ENCODE measurements at regions not wholly inside any gene's neighbourhood (a gene's known extent, or its start where the extent isn't known, plus 50 kb on each side); places are given as distances from the start of the nearest gene placed in this dataset.

DNA sequence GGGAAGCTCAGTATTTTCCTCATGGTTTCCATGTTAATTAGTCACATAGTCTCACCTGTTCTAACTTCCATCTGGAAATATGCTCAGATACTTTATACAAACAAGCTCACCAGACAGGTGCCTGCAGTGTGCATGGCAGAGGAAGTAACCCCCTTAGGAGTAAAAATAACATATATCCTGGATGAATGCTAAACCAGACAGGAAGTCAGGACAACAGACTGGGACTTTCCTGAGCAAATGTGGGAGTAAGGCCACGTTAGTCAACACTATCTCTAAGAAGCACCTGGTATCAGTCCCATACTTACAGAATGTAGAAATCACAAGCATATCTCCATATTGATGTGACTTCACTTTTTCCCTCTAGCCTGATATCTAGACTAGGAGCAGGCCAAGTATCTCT is 128.4 kb downstream of the SEC61B start:
- no peaks in the 10 kb centered on the region for H3K27me3 ChIP-seq (replicated peaks in 1 of 4; ENCODE audit: control insufficient read depth in 3 of 4, extremely low read depth in 1 of 4, insufficient read depth in 3 of 4, low read length in 3 of 4)
- CTCF ChIA-PET (ENCODE audit: partially characterized antibody), result interaction anchor here (0.8 to 1.9 kb wide), 5 partner anchors 17 to 165 kb away, joined by 3 to 7 read pairs (median 3); no protein-coding TSS in a partner anchor
- H3K79me1 ChIP-seq (ENCODE audit: low read depth, low read length), result no peaks in the 10 kb centered on the region
- H3K4me3 ChIP-seq (ENCODE audit: extremely low read depth in 1 of 4, insufficient read depth in 2 of 4, low read depth in 3 of 4, low read length in 4 of 4), result no peak overlapping the region
- H3K9ac ChIP-seq (replicated peaks in 1 of 4; ENCODE audit: extremely low read depth in 1 of 4, low read depth in 3 of 4, low read length in 3 of 4), result no peak overlapping the region
- H2AFZ ChIP-seq (ENCODE audit: low read length), result no peak overlapping the region
- H3K23me2 ChIP-seq (ENCODE audit: low read depth, low read length), result no peaks in the 10 kb centered on the region
- no peak overlapping the region for H2BK120ac ChIP-seq (replicated peaks; ENCODE audit: low read depth, low read length)
- H3K27ac ChIP-seq (ENCODE audit: low read depth, low read length), result no peak overlapping the region
- no peaks in the 10 kb centered on the region for H3K79me2 ChIP-seq (ENCODE audit: control insufficient read depth in 1 of 2, insufficient read depth in 2 of 2, low read length in 2 of 2)
- WGBS, 2 experiments (ENCODE audit: extremely low coverage in 1 of 2, insufficient coverage in 1 of 2, insufficient read length in 1 of 2, insufficient replicate concordance in 2 of 2, low coverage in 1 of 2, low lambda C conversion rate in 2 of 2, missing lambda C conversion rate in 1 of 2), result 90% methylated on average over 1 of the region's 1 CpG; no CpG with 5 or more reads in 1 of the 2 experiments
- H3K36me3 ChIP-seq (ENCODE audit: control insufficient read depth in 2 of 4, insufficient read depth in 4 of 4, low read length in 3 of 4), result no peaks in the 10 kb centered on the region
- no peak overlapping the region for H3K4me2 ChIP-seq (ENCODE audit: insufficient read depth in 1 of 2, low read depth in 2 of 2, low read length in 2 of 2)
- TF ChIP-seq RAD21 (IDR thresholded peaks at IDR 0.05 in 1 of 2, conservative IDR thresholded peaks at IDR 0.05 in 1 of 2; ENCODE audit: low read depth in 2 of 2, low read length in 2 of 2), result no peak
- no peak for TF ChIP-seq RNF2 (IDR thresholded peaks at IDR 0.05; ENCODE audit: borderline replicate concordance, low read depth, low read length, missing control alignments, poor library complexity, severe bottlenecking)
- TF ChIP-seq GTF2F1 (IDR thresholded peaks at IDR 0.05; ENCODE audit: borderline replicate concordance, low read depth, low read length), result no peak
- TF ChIP-seq CREB1 (IDR thresholded peaks at IDR 0.05), result no peak
- no peak for TF ChIP-seq TEAD4 (IDR thresholded peaks at IDR 0.05; ENCODE audit: low read depth, low read length)
- no peak for DNase-seq (ENCODE audit: low read depth in 1 of 2, low spot score in 2 of 2)
- no peak overlapping the region for H2BK12ac ChIP-seq (ENCODE audit: low read depth, low read length)
- no peak overlapping the region for H3K14ac ChIP-seq (ENCODE audit: insufficient read length)
- no peak overlapping the region for H2BK15ac ChIP-seq (ENCODE audit: low read length)
- no peak overlapping the region for H3K18ac ChIP-seq (ENCODE audit: extremely low read depth, low read length)
- H3K4ac ChIP-seq (replicated peaks; ENCODE audit: insufficient read length, low read depth, low read length), result no peak overlapping the region
- H3K23ac ChIP-seq (ENCODE audit: insufficient read length), result no peak overlapping the region
- H2AK5ac ChIP-seq (ENCODE audit: low read depth, low read length), result no peak overlapping the region
- H3K56ac ChIP-seq (replicated peaks; ENCODE audit: insufficient read length, low read depth, low read length), result no peak overlapping the region
- POLR2A ChIA-PET (ENCODE audit: partially characterized antibody), result interaction anchor here (0.7 kb wide), 1 partner anchor 10 kb away, joined by 3 read pairs; no protein-coding TSS in a partner anchor
- H4K20me1 ChIP-seq (replicated peaks in 1 of 2; ENCODE audit: control insufficient read depth in 1 of 2, insufficient read depth in 2 of 2, low read length in 2 of 2), result no peaks in the 10 kb centered on the region
- H4K91ac ChIP-seq (replicated peaks; ENCODE audit: insufficient read length, low read length), result no peak overlapping the region
- no peaks in the 10 kb centered on the region for H3K9me3 ChIP-seq (ENCODE audit: insufficient read depth in 2 of 2, low read depth in 1 of 2, low read length in 1 of 2)
- no peak for FAIRE-seq
- H4K8ac ChIP-seq (ENCODE audit: extremely low read depth, insufficient read depth, low read length), result no peak overlapping the region
- no peak overlapping the region for H2BK20ac ChIP-seq (ENCODE audit: low read length)
- H3K4me1 ChIP-seq (replicated peaks in 1 of 4; ENCODE audit: control insufficient read depth in 3 of 4, insufficient read depth in 4 of 4, low read length in 3 of 4), result no peaks in the 10 kb centered on the region
- H4K5ac ChIP-seq (ENCODE audit: insufficient read length, low read depth, low read length), result no peak overlapping the region
- H2BK5ac ChIP-seq (ENCODE audit: low read depth, low read length), result no peak overlapping the region
